Liver (tissue), 3 donors: ENCODE measurements at regions not wholly inside any gene's neighbourhood (a gene's known extent, or its start where the extent isn't known, plus 50 kb on each side); places are given as distances from the start of the nearest gene placed in this dataset.

Experiments used
- SP1 ChIP-seq: IDR thresholded peaks from 2 replicates; pipeline ENCODE4 v1.6.1; 2018; ENCODE audit warnings: antibody characterized with exemption, mild to moderate bottlenecking
- TAF1 ChIP-seq: conservative IDR thresholded peaks from 2 replicates; pipeline ENCODE4 v1.6.1; 2016; ENCODE audit warnings: antibody characterized with exemption, mild to moderate bottlenecking
- TF ChIP-seq, protein P1 (sequence below): fragments of 150-350 bp; IDR thresholded peaks from 2 replicates; pipeline ENCODE4 v1.5.1; 2017; ENCODE audit warnings: improper control_type of control experiment, low read depth, low read length; ENCODE audit not compliant: missing input control
- TF ChIP-seq, protein P2 (sequence below): IDR thresholded peaks from 2 replicates; pipeline ENCODE4 v1.6.1; 2016; ENCODE audit warnings: antibody characterized with exemption, mild to moderate bottlenecking
- donor health status: healthy.
- donor health status: healthy.

DNA sequence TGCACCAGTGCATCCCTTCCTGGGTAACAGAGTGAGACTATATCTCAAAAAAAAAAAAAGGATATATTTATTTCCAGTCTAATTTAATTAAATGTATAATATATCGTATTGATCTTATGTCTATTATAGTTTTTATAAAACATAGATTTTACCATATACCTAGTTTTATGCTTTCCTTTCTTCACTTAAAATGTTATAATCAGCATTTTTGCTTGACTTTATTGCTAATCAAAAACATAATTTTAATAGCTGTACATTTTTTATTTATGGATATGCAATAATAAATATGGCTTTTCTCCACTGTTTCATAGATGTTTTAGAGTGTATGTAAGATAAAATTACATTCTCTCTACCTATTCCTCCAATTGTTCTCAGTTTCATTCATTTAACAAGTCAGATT lies 958.0 kb downstream of the EPHA4 start:
- TF ChIP-seq SP1 (no peak), TAF1 (no peak)
- TF ChIP-seq, protein P1, sequence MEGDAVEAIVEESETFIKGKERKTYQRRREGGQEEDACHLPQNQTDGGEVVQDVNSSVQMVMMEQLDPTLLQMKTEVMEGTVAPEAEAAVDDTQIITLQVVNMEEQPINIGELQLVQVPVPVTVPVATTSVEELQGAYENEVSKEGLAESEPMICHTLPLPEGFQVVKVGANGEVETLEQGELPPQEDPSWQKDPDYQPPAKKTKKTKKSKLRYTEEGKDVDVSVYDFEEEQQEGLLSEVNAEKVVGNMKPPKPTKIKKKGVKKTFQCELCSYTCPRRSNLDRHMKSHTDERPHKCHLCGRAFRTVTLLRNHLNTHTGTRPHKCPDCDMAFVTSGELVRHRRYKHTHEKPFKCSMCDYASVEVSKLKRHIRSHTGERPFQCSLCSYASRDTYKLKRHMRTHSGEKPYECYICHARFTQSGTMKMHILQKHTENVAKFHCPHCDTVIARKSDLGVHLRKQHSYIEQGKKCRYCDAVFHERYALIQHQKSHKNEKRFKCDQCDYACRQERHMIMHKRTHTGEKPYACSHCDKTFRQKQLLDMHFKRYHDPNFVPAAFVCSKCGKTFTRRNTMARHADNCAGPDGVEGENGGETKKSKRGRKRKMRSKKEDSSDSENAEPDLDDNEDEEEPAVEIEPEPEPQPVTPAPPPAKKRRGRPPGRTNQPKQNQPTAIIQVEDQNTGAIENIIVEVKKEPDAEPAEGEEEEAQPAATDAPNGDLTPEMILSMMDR: no peak
- TF ChIP-seq, protein P2, sequence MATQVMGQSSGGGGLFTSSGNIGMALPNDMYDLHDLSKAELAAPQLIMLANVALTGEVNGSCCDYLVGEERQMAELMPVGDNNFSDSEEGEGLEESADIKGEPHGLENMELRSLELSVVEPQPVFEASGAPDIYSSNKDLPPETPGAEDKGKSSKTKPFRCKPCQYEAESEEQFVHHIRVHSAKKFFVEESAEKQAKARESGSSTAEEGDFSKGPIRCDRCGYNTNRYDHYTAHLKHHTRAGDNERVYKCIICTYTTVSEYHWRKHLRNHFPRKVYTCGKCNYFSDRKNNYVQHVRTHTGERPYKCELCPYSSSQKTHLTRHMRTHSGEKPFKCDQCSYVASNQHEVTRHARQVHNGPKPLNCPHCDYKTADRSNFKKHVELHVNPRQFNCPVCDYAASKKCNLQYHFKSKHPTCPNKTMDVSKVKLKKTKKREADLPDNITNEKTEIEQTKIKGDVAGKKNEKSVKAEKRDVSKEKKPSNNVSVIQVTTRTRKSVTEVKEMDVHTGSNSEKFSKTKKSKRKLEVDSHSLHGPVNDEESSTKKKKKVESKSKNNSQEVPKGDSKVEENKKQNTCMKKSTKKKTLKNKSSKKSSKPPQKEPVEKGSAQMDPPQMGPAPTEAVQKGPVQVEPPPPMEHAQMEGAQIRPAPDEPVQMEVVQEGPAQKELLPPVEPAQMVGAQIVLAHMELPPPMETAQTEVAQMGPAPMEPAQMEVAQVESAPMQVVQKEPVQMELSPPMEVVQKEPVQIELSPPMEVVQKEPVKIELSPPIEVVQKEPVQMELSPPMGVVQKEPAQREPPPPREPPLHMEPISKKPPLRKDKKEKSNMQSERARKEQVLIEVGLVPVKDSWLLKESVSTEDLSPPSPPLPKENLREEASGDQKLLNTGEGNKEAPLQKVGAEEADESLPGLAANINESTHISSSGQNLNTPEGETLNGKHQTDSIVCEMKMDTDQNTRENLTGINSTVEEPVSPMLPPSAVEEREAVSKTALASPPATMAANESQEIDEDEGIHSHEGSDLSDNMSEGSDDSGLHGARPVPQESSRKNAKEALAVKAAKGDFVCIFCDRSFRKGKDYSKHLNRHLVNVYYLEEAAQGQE: no peak
